Activated CD4-positive, alpha-beta memory T cell treated with anti-CD3 and anti-CD28 coated beads, Interleukin-2, amount 10 ng/mL, durations not matched to agents 7 days and 5 days (primary cell): ENCODE measurements at regions not wholly inside any gene's neighbourhood (a gene's known extent, or its start where the extent isn't known, plus 50 kb on each side); places are given as distances from the start of the nearest gene placed in this dataset.
"Not testable (repeated sequence)": the region's sequence is repeated elsewhere in the genome, so short reads cannot be mapped to it uniquely, and the experiment has no call there.

Experiments used
- CTCF ChIA-PET: fragments of 350-600 bp; sonication (Branson Sonifier 250); formaldehyde crosslinking; loops from one replicate; lab custom pipeline; 2021; ENCODE audit warnings: antibody characterized with exemption, inconsistent platforms; lab: Charles Lee
- POLR2A ChIA-PET: fragments of 350-600 bp; sonication (Branson Sonifier 250); formaldehyde crosslinking; loops from one replicate; lab custom pipeline; 2021; ENCODE audit warnings: antibody characterized with exemption; lab: Charles Lee
- DNase-seq: peaks from one replicate; pipeline ENCODE4 v3.0.0-alpha.2; 2020
- H3K27ac Mint-ChIP-seq: one replicate; pipeline ENCODE4 v1.8.0; 2021; ENCODE audit warnings: mild to moderate bottlenecking, mixed read lengths
- H3K27me3 Mint-ChIP-seq: one replicate; pipeline ENCODE4 v1.8.0; 2021; ENCODE audit warnings: mixed read lengths
- H3K36me3 Mint-ChIP-seq: one replicate; pipeline ENCODE4 v1.8.0; 2021; ENCODE audit warnings: low read depth, mixed read lengths
- H3K4me1 Mint-ChIP-seq: one replicate; pipeline ENCODE4 v1.8.0; 2021; ENCODE audit warnings: mixed read lengths
- H3K4me3 Mint-ChIP-seq: one replicate; pipeline ENCODE4 v1.8.0; 2021; ENCODE audit warnings: mild to moderate bottlenecking, mixed read lengths
- H3K9me3 Mint-ChIP-seq: one replicate; pipeline ENCODE4 v1.8.0; 2021; ENCODE audit warnings: mixed read lengths

- Mint-ChIP-seq H3K27ac (no peak overlapping the region), H3K36me3 (no peaks in the 10 kb centered on the region), H3K27me3 (no peaks in the 10 kb centered on the region), H3K9me3 (no peaks in the 10 kb centered on the region), H3K4me1 (no peaks in the 10 kb centered on the region), H3K4me3 (no peak overlapping the region)
- peak; percentile 4 for DNase-seq
- ChIA-PET POLR2A (no interaction called here), CTCF (no interaction called here)
These were observed 124.7 kb upstream of the UNC5B start for GRCh38 chr10:71087622-71088021.

GRCh38 chr10:71088054-71088453 lies 124.3 kb upstream of the UNC5B start:
- Mint-ChIP-seq H3K4me1 (no peaks in the 10 kb centered on the region), H3K4me3 (no peak overlapping the region), H3K36me3 (no peaks in the 10 kb centered on the region), H3K27me3 (no peaks in the 10 kb centered on the region), H3K9me3 (no peaks in the 10 kb centered on the region), H3K27ac (no peak overlapping the region)
- DNase-seq = no peak
- ChIA-PET CTCF (no interaction called here), POLR2A (no interaction called here)

- H3K4me1 Mint-ChIP-seq, POLR2A ChIA-PET, H3K4me3 Mint-ChIP-seq, H3K27ac Mint-ChIP-seq, H3K36me3 Mint-ChIP-seq, H3K27me3 Mint-ChIP-seq, H3K9me3 Mint-ChIP-seq, CTCF ChIA-PET: not testable (repeated sequence)
- peak; percentile 2 for DNase-seq
These were observed 123.8 kb upstream of the UNC5B start for GRCh38 chr10:71088578-71088977.

- DNase-seq = peak; percentile 11
- Mint-ChIP-seq H3K36me3 (no peaks in the 10 kb centered on the region), H3K27me3 (no peaks in the 10 kb centered on the region), H3K4me1 (no peaks in the 10 kb centered on the region), H3K27ac (no peak overlapping the region), H3K9me3 (peaks cover 2% of the 10 kb centered on the region), H3K4me3 (no peak overlapping the region)
- CTCF ChIA-PET = no interaction called here
- POLR2A ChIA-PET = no interaction called here
These were observed 123.2 kb upstream of the UNC5B start for GRCh38 chr10:71089162-71089561.

GRCh38 chr10:71090330-71090729 lies 122.0 kb upstream of the UNC5B start:
- Mint-ChIP-seq H3K27me3 (no peaks in the 10 kb centered on the region), H3K9me3 (peaks cover 2% of the 10 kb centered on the region), H3K36me3 (no peaks in the 10 kb centered on the region), H3K4me1 (peaks cover 3% of the 10 kb centered on the region), H3K27ac (no peak overlapping the region), H3K4me3 (no peak overlapping the region)
- DNase-seq = peak; percentile 5
- ChIA-PET CTCF (no interaction called here), POLR2A (no interaction called here)

GRCh38 chr10:71090801-71091200 lies 121.6 kb upstream of the UNC5B start:
- Mint-ChIP-seq H3K4me3 (no peak overlapping the region), H3K27ac (no peak overlapping the region), H3K36me3 (no peaks in the 10 kb centered on the region), H3K9me3 (peaks cover 2% of the 10 kb centered on the region), H3K27me3 (peaks cover 2% of the 10 kb centered on the region), H3K4me1 (peaks cover 3% of the 10 kb centered on the region)
- DNase-seq = peak; percentile 6
- POLR2A ChIA-PET = no interaction called here
- CTCF ChIA-PET = no interaction called here

GRCh38 chr10:71092812-71093401 lies 119.5 kb upstream of the UNC5B start:
- H3K27ac Mint-ChIP-seq = no peak overlapping the region
- peaks cover 12% of the 10 kb centered on the region for H3K27me3 Mint-ChIP-seq
- H3K9me3 Mint-ChIP-seq = peaks cover 2% of the 10 kb centered on the region
- no peak for DNase-seq
- POLR2A ChIA-PET = no interaction called here
- H3K4me1 Mint-ChIP-seq = peaks cover 3% of the 10 kb centered on the region
- CTCF ChIA-PET = no interaction called here
- no peaks in the 10 kb centered on the region for H3K36me3 Mint-ChIP-seq
- H3K4me3 Mint-ChIP-seq = no peak overlapping the region

GRCh38 chr10:71093531-71093930 lies 118.8 kb upstream of the UNC5B start:
- POLR2A ChIA-PET = no interaction called here
- no peaks in the 10 kb centered on the region for H3K36me3 Mint-ChIP-seq
- H3K27ac Mint-ChIP-seq = no peak overlapping the region
- no peak for DNase-seq
- peaks cover 2% of the 10 kb centered on the region for H3K9me3 Mint-ChIP-seq
- CTCF ChIA-PET = no interaction called here
- peaks cover 17% of the 10 kb centered on the region for H3K27me3 Mint-ChIP-seq
- no peak overlapping the region for H3K4me3 Mint-ChIP-seq
- peaks cover 3% of the 10 kb centered on the region for H3K4me1 Mint-ChIP-seq

- CTCF ChIA-PET = no interaction called here
- DNase-seq = no peak
- Mint-ChIP-seq H3K36me3 (no peaks in the 10 kb centered on the region), H3K27me3 (peaks cover 27% of the 10 kb centered on the region), H3K9me3 (peaks cover 2% of the 10 kb centered on the region), H3K4me1 (peaks cover 3% of the 10 kb centered on the region), H3K4me3 (no peak overlapping the region), H3K27ac (no peak overlapping the region)
- POLR2A ChIA-PET = no interaction called here
These were observed 117.5 kb upstream of the UNC5B start for GRCh38 chr10:71094712-71095390.

GRCh38 chr10:71099731-71100361 lies 112.5 kb upstream of the UNC5B start:
- POLR2A ChIA-PET = no interaction called here
- no peak overlapping the region for H3K4me3 Mint-ChIP-seq
- H3K27ac Mint-ChIP-seq = no peak overlapping the region

GRCh38 chr10:71103961-71104360 lies 108.4 kb upstream of the UNC5B start:
- H3K9me3 Mint-ChIP-seq = no peaks in the 10 kb centered on the region
- H3K4me3 Mint-ChIP-seq = no peak overlapping the region
- H3K27ac Mint-ChIP-seq = no peak overlapping the region
- DNase-seq = no peak
- ChIA-PET POLR2A (no interaction called here), CTCF (no interaction called here)
- H3K4me1 Mint-ChIP-seq = peaks cover 3% of the 10 kb centered on the region
- H3K36me3 Mint-ChIP-seq = no peaks in the 10 kb centered on the region
- H3K27me3 Mint-ChIP-seq = peaks cover 33% of the 10 kb centered on the region

More at GRCh38 chr10:71099731-71100361, 112.5 kb upstream of the UNC5B start:
- no peaks in the 10 kb centered on the region for H3K36me3 Mint-ChIP-seq
- H3K9me3 Mint-ChIP-seq = no peaks in the 10 kb centered on the region
- peaks cover 42% of the 10 kb centered on the region for H3K27me3 Mint-ChIP-seq
- peaks cover 3% of the 10 kb centered on the region for H3K4me1 Mint-ChIP-seq
- DNase-seq = no peak
- CTCF ChIA-PET = no interaction called here

GRCh38 chr10:71106151-71106550 lies 106.2 kb upstream of the UNC5B start:
- H3K36me3 Mint-ChIP-seq, H3K4me1 Mint-ChIP-seq, CTCF ChIA-PET: not testable (repeated sequence)

GRCh38 chr10:71107117-71107516 lies 105.3 kb upstream of the UNC5B start:
- H3K9me3 Mint-ChIP-seq, H3K4me3 Mint-ChIP-seq, H3K27ac Mint-ChIP-seq, H3K4me1 Mint-ChIP-seq, POLR2A ChIA-PET, DNase-seq, H3K36me3 Mint-ChIP-seq, CTCF ChIA-PET: not testable (repeated sequence)
- peaks cover 34% of the 10 kb centered on the region for H3K27me3 Mint-ChIP-seq

More at GRCh38 chr10:71106151-71106550, 106.2 kb upstream of the UNC5B start:
- DNase-seq, H3K4me3 Mint-ChIP-seq, POLR2A ChIA-PET, H3K27ac Mint-ChIP-seq, H3K9me3 Mint-ChIP-seq: not testable (repeated sequence)
- H3K27me3 Mint-ChIP-seq = peaks cover 32% of the 10 kb centered on the region

GRCh38 chr10:71108042-71108441 lies 104.3 kb upstream of the UNC5B start:
- POLR2A ChIA-PET, H3K4me1 Mint-ChIP-seq, H3K9me3 Mint-ChIP-seq, CTCF ChIA-PET, H3K27ac Mint-ChIP-seq, H3K36me3 Mint-ChIP-seq, H3K4me3 Mint-ChIP-seq, DNase-seq: not testable (repeated sequence)
- peaks cover 36% of the 10 kb centered on the region for H3K27me3 Mint-ChIP-seq
